Spleen (tissue), 7 donors: ENCODE measurements at regions not wholly inside any gene's neighbourhood (a gene's known extent, or its start where the extent isn't known, plus 50 kb on each side); places are given as distances from the start of the nearest gene placed in this dataset.

Source experiments
- POLR2AphosphoS5 ChIP-seq, 3 donors: sonication (generic); formaldehyde crosslinking; IDR thresholded peaks; one replicate each; pipeline ENCODE4 v1.5.1; 2017; ENCODE audit warnings: antibody characterized with exemption in 3 of 3
- TF ChIP-seq, protein P1 (sequence below), 11 experiments: fragments of 200-600 bp in 7 of 11; fragments of 450-650 bp in 4 of 11; sonication (generic) in 4 of 11; IDR thresholded peaks in 8 of 11; conservative IDR thresholded peaks in 3 of 11; 1 replicate in 7 of 11; 2 replicates in 4 of 11; pipeline versions ENCODE4 v1.4.0 to v1.8.0; 2016 to 2021; ENCODE audit warnings: antibody characterized with exemption in 11 of 11, inconsistent platforms in 4 of 11, mild to moderate bottlenecking in 1 of 11
- donor health status: DM: no; HTN: no; CAD: no; lungs with moderate emphysema.
- donor health status: DM: no; HTN: no; CAD: no.
- donor health status: DM: no; HTN: no; CAD: no.

DNA sequence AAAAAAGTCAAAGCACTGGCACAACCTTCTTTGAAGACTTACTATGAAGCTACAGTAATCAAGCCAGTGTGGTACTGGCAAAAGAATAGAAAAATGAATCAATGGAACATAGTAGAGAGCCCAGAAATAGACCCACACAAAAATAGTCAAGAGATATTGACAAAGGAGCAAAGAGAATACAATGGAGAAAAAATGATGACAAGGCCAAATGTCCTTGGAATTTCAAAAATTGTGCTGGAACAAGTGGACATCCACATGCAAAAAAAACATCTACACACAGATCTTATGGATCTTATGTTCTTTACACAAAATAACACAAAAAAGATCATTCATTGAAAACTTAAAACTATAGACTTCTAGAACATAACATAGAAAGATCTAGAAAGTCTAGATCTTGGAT lies 1379.7 kb upstream of the SEL1L start:
- TF ChIP-seq, protein P1, sequence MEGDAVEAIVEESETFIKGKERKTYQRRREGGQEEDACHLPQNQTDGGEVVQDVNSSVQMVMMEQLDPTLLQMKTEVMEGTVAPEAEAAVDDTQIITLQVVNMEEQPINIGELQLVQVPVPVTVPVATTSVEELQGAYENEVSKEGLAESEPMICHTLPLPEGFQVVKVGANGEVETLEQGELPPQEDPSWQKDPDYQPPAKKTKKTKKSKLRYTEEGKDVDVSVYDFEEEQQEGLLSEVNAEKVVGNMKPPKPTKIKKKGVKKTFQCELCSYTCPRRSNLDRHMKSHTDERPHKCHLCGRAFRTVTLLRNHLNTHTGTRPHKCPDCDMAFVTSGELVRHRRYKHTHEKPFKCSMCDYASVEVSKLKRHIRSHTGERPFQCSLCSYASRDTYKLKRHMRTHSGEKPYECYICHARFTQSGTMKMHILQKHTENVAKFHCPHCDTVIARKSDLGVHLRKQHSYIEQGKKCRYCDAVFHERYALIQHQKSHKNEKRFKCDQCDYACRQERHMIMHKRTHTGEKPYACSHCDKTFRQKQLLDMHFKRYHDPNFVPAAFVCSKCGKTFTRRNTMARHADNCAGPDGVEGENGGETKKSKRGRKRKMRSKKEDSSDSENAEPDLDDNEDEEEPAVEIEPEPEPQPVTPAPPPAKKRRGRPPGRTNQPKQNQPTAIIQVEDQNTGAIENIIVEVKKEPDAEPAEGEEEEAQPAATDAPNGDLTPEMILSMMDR (IDR thresholded peaks at IDR 0.05 in 8 of 11, conservative IDR thresholded peaks at IDR 0.05 in 3 of 11): no peak
- TF ChIP-seq POLR2AphosphoS5 (IDR thresholded peaks at IDR 0.05): no peak
